Mammary epithelial cell (primary cell): ENCODE measurements at regions not wholly inside any gene's neighbourhood (a gene's known extent, or its start where the extent isn't known, plus 50 kb on each side); places are given as distances from the start of the nearest gene placed in this dataset.

Experiments used
- CTCF ChIP-seq, 2 donors: IDR thresholded peaks in 1 of 2; conservative IDR thresholded peaks in 1 of 2; 2 replicates each; pipeline ENCODE4 v1.5.1; 2011 to 2012; ENCODE audit warnings: inconsistent platforms in 2 of 2, low read length in 2 of 2, mild to moderate bottlenecking in 2 of 2, control low read depth in 1 of 2, low read depth in 1 of 2; ENCODE audit not compliant: insufficient read depth in 1 of 2; ENCODE audit errors: extremely low read depth in 1 of 2
- EZH2 ChIP-seq: IDR thresholded peaks from 2 replicates; pipeline ENCODE4 v1.6.1; 2012; ENCODE audit warnings: low read length, inconsistent platforms, borderline replicate concordance

DNA sequence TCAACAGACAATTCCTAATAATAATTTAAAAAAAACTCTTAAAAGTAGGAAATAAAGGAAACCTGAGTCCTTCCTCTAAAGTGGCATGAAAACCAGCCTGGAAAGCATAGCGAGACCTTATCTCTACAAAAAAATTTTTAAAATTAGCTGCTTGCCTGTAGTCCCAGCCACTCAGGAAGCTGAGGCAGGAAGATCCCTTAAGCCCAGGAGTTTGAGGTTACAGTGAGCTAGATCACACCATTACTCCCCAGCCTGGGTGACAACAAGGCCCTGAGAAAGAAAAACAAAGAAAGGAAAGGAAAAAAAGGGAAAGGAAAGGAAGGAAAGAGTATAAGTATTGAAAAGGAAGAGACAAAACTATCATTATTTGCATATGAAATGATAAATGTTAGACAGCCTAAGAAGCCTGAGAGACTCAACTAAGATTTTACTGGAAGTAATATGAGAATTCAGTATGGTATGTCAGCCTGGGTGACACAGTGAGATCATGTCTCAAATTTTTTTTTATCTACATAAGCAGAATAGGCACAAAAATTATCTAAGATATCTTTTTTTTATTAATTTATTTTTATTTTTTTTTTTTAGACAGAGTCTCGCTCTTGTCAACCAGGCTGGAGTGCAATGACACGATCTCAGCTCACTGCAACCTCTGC is 113.0 kb downstream of the GOSR1 start:
- TF ChIP-seq CTCF (conservative IDR thresholded peaks at IDR 0.05 in 1 of 2, IDR thresholded peaks at IDR 0.05 in 1 of 2; ENCODE audit: extremely low read depth in 1 of 2, insufficient read depth in 1 of 2, low read depth in 1 of 2, low read length in 2 of 2) (no peak), EZH2 (no peak)
